Activated T-helper 9 cell treated with anti-CD3 and anti-CD28 coated beads, Interleukin-2, amount 50 U/mL, for 16 hours (primary cell): ENCODE measurements at regions not wholly inside any gene's neighbourhood (a gene's known extent, or its start where the extent isn't known, plus 50 kb on each side); places are given as distances from the start of the nearest gene placed in this dataset.

ENCODE experiments used
- DNase-seq: peaks from one replicate; pipeline ENCODE4 v3.0.0-alpha.2; 2020; ENCODE audit warnings: low read depth

- no peak for DNase-seq
Measured at GRCh38 chr2:57886161-57886786, 160.3 kb upstream of the VRK2 start.

GRCh38 chr2:57888463-57888862 is 158.1 kb upstream of the VRK2 start:
- DNase-seq, result no peak

GRCh38 chr2:57890464-57890863 is 156.1 kb upstream of the VRK2 start:
- DNase-seq, result no peak

GRCh38 chr2:57891086-57891712 is 155.4 kb upstream of the VRK2 start:
- DNase-seq, result no peak

- DNase-seq, result no peak
Measured at GRCh38 chr2:57892920-57893319, 153.7 kb upstream of the VRK2 start.

- DNase-seq, result no peak
Measured at GRCh38 chr2:57893347-57893746, 153.3 kb upstream of the VRK2 start.

- DNase-seq, result no peak
Measured at GRCh38 chr2:57893786-57894185, 152.8 kb upstream of the VRK2 start.

GRCh38 chr2:57894381-57894780 is 152.2 kb upstream of the VRK2 start:
- no peak for DNase-seq

GRCh38 chr2:57897920-57898319 is 148.7 kb upstream of the VRK2 start:
- no peak for DNase-seq

- no peak for DNase-seq
Measured at GRCh38 chr2:57899898-57900297, 146.7 kb upstream of the VRK2 start.

GRCh38 chr2:57902578-57902977 is 144.0 kb upstream of the VRK2 start:
- no peak for DNase-seq

- no peak for DNase-seq
Measured at GRCh38 chr2:57906152-57906732, 140.4 kb upstream of the VRK2 start.

- DNase-seq, result no peak
Measured at GRCh38 chr2:57907411-57907810, 139.2 kb upstream of the VRK2 start.

GRCh38 chr2:57908736-57909161 is 137.9 kb upstream of the VRK2 start:
- no peak for DNase-seq

GRCh38 chr2:57918126-57918525 is 128.5 kb upstream of the VRK2 start:
- DNase-seq, result no peak

- DNase-seq, result no peak
Measured at GRCh38 chr2:57920342-57920939, 126.2 kb upstream of the VRK2 start.

- DNase-seq, result no peak
Measured at GRCh38 chr2:57934659-57935058, 111.9 kb upstream of the VRK2 start.

GRCh38 chr2:57936216-57936615 is 110.4 kb upstream of the VRK2 start:
- DNase-seq, result no peak

- no peak for DNase-seq
Measured at GRCh38 chr2:57937456-57937855, 109.2 kb upstream of the VRK2 start.

- DNase-seq, result no peak
Measured at GRCh38 chr2:57941816-57942215, 104.8 kb upstream of the VRK2 start.

- DNase-seq, result no peak
Measured at GRCh38 chr2:57943315-57943714, 103.3 kb upstream of the VRK2 start.

GRCh38 chr2:57947398-57947797 is 99.2 kb upstream of the VRK2 start:
- no peak for DNase-seq

GRCh38 chr2:57954020-57954419 is 92.6 kb upstream of the VRK2 start:
- no peak for DNase-seq
